ENCODE measurements at regions not wholly inside any gene's neighbourhood (a gene's known extent, or its start where the extent isn't known, plus 50 kb on each side); places are given as distances from the start of the nearest gene placed in this dataset.

DNA sequence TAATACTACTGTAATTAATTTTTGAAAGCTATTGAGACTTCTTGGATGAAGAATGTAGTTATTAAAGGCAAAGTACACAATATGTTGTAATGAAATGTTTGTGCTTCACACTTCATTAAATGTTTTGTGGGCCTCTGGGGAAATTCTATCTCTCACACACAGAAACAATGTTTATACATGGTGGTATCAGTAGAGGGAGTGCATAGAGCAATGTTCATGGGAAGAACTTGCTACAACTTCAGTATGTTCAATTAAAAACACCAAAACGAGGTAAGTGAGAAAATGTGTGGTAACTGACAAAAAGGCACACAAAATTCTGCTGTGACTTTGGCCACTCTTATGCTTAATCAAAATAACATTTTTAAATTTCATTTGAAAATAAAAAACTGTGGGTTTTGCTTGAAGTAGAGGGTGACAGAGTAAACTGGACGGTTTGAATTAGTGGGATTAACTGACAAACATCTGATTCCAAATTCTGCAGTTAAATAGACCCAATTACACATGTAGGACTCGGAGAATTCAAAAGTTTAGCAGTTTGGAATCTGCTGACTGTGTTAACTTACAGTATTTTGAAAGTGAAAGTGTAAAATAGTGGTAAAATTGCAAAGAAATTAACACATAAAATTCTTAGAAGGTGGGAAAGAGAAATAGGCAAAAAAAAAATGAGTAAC is 111.4 kb upstream of the TTC29 start:
- H3K36me3 ChIP-seq (replicated peaks in 1 of 2; ENCODE audit: insufficient read depth in 1 of 2, low read depth in 2 of 2): no peaks in the 10 kb centered on the region
- TF ChIP-seq, protein P1, sequence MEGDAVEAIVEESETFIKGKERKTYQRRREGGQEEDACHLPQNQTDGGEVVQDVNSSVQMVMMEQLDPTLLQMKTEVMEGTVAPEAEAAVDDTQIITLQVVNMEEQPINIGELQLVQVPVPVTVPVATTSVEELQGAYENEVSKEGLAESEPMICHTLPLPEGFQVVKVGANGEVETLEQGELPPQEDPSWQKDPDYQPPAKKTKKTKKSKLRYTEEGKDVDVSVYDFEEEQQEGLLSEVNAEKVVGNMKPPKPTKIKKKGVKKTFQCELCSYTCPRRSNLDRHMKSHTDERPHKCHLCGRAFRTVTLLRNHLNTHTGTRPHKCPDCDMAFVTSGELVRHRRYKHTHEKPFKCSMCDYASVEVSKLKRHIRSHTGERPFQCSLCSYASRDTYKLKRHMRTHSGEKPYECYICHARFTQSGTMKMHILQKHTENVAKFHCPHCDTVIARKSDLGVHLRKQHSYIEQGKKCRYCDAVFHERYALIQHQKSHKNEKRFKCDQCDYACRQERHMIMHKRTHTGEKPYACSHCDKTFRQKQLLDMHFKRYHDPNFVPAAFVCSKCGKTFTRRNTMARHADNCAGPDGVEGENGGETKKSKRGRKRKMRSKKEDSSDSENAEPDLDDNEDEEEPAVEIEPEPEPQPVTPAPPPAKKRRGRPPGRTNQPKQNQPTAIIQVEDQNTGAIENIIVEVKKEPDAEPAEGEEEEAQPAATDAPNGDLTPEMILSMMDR (IDR thresholded peaks at IDR 0.05): no peak
- no peak for TF ChIP-seq POLR2A (IDR thresholded peaks at IDR 0.05)
- intact Hi-C loops (cut with DNase I): no loop called here
- ATAC-seq (no peak), DNase-seq (no peak)
- no peaks in the 10 kb centered on the region for H3K4me1 ChIP-seq
- no peak overlapping the region for H3K4me3 ChIP-seq
- 43 to 44% methylated on average over 3 of the region's 3 CpGs for WGBS, 2 donors
- no peak overlapping the region for H3K27ac ChIP-seq
- no peaks in the 10 kb centered on the region for H3K9me3 ChIP-seq
- H3K27me3 ChIP-seq: no peaks in the 10 kb centered on the region

DNA sequence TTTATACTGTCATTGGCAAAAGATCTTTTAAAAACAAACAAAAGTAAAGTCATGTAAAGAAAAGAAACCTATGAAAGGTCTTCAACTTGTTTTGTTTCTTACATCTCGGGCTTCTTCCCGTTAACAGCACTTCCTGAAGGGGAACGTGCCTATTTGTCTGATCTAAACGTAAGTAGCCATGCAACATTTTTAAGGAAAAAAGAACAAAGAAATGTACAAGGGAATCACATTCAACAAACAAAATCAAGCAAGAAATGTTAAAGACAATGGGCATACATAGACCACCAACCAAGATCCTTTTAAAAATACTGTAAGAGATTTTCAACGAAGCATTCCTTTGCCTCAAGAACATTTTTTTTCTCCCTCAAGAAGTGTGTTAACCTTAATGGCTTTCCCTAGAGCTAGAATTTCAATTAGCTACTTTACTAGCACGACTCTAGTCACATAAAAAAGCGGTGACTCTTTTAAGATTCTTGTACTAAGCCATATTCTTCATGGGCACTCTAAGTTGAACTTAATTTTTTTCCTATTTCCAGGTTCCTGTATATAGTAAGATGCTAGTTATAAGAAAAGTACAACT is 112.0 kb upstream of the TTC29 start:
- no peaks in the 10 kb centered on the region for H3K4me1 ChIP-seq
- no peaks in the 10 kb centered on the region for H3K36me3 ChIP-seq (replicated peaks in 1 of 2; ENCODE audit: insufficient read depth in 1 of 2, low read depth in 2 of 2)
- TF ChIP-seq POLR2A (IDR thresholded peaks at IDR 0.05): no peak
- TF ChIP-seq, protein P1 (IDR thresholded peaks at IDR 0.05): no peak
- intact Hi-C loops (cut with DNase I): no loop called here
- WGBS, 2 donors: 43 to 52% methylated on average over 7 of the region's 7 CpGs
- H3K27ac ChIP-seq: no peak overlapping the region
- H3K27me3 ChIP-seq: no peaks in the 10 kb centered on the region
- DNase-seq (no peak), ATAC-seq (no peak)
- H3K4me3 ChIP-seq: no peak overlapping the region
- no peaks in the 10 kb centered on the region for H3K9me3 ChIP-seq

DNA sequence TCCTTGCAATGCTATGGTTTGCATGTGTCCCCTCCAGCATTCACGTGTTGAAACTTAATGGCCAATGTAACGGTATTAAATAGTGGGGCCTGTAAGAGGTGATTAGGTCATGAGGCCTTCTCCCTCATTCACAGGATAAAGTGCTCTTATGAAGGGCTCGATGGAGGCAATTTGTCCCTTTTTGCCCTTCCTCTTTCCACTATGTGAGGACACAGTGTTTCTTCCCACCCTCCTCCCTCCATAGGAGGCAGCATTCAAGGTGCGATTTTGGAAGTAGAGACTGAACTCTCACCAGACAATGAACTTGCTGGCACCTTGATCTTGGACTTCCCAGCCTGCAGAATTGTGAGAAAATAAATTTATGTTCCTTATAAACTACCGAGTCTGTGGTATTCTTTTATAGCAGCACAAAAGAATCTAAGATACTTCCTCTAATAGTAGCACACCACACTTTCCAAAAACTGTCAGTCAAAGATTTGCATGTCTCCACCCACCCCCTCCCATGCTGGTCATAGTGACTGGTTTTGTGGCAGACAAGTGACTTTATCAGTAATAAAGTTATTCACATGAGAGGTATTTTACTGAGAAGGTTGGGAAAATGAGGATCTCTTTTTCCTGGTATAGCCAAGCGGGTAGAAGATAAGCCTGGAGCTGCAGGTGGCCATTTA is 113.5 kb upstream of the TTC29 start:
- Histone ChIP-seq H3K27me3 (no peaks in the 10 kb centered on the region), H3K27ac (no peak overlapping the region), H3K36me3 (replicated peaks in 1 of 2; ENCODE audit: insufficient read depth in 1 of 2, low read depth in 2 of 2) (no peaks in the 10 kb centered on the region), H3K9me3 (no peaks in the 10 kb centered on the region), H3K4me3 (no peak overlapping the region), H3K4me1 (no peaks in the 10 kb centered on the region)
- no peak for TF ChIP-seq POLR2A (IDR thresholded peaks at IDR 0.05)
- TF ChIP-seq, protein P1 (IDR thresholded peaks at IDR 0.05): no peak
- ATAC-seq (no peak), DNase-seq (no peak)
- 78 to 87% methylated on average over 6 of the region's 6 CpGs for WGBS, 2 donors
- intact Hi-C loops (cut with DNase I): no loop called here

DNA sequence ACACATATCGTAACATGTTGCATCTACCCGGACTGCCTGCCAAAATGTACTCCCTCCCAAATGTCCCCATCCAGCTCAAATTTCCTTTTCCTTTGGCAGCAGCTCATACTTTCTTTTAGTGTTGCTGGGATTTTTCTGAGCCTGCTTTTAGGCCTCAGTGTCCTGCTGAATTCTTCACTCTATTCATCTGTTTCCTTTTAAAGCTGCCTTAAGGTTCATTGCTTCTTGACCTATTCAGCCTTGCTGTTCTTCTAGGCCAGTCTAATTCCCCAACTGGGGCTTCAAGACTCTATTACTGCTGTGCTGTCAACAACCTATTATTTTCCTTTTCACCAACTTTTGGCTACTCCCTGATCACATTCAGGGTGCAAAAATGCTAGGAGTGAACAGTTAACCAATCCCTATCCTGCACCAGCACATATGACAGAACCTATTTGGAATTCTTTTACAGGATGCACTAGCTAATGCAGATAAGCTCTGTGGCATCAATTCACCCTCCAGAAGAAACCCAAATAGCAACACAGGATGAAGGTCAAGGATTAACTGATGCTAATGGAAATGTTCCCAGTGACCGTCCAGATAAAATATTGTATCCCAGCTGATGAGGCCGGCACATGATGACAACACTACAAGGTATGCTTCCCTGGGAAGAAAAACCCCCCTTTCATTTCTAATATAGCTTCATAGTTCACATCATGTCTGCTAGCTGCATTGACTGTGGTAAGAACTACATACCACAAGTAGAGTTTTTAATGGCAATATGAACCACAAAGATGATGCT is 114.7 kb upstream of the TTC29 start:
- DNase-seq (no peak), ATAC-seq (no peak)
- WGBS, 2 donors: 79 to 81% methylated on average over 4 of the region's 4 CpGs
- H3K4me1 ChIP-seq: no peaks in the 10 kb centered on the region
- TF ChIP-seq, protein P1 (IDR thresholded peaks at IDR 0.05): no peak
- TF ChIP-seq POLR2A (IDR thresholded peaks at IDR 0.05): no peak
- H3K27ac ChIP-seq: no peak overlapping the region
- intact Hi-C loops (cut with DNase I): no loop called here
- no peaks in the 10 kb centered on the region for H3K27me3 ChIP-seq
- H3K36me3 ChIP-seq (replicated peaks in 1 of 2; ENCODE audit: insufficient read depth in 1 of 2, low read depth in 2 of 2): no peaks in the 10 kb centered on the region
- H3K4me3 ChIP-seq: no peak overlapping the region
- no peaks in the 10 kb centered on the region for H3K9me3 ChIP-seq
